HG02973 (cell line): ENCODE measurements at regions not wholly inside any gene's neighbourhood (a gene's known extent, or its start where the extent isn't known, plus 50 kb on each side); places are given as distances from the start of the nearest gene placed in this dataset.

Experiments
- ATAC-seq: cut with Tn5 transposase; IDR thresholded peaks from one replicate; pipeline ENCODE4 v1.9.1; 2021; ENCODE audit warnings: moderate library complexity; ENCODE audit not compliant: unreplicated experiment

GRCh38 chr10:90575125-90575524 lies 282.7 kb downstream of the HTR7 start:
- no peak for ATAC-seq

DNA sequence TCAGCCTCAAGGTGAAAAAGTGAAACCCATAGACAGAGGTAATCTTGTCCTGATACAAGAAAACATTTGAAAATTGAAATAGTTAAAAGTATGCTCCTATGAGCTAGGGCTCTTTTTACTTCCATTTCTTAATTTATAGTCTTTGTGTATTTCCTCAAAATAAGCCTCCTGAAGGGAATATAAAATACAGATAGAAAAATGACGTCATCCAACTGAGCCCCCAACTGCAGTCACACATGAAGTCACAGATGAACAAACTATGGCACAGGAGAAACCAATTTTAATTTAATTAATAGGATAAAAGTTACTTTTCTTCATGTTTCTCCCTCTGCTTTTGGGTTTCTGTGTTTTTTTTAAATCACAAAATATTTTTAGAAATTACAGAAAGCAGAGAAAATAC lies 280.3 kb downstream of the HTR7 start:
- no peak for ATAC-seq

GRCh38 chr10:90579602-90580242 lies 278.1 kb downstream of the HTR7 start:
- ATAC-seq: no peak

DNA sequence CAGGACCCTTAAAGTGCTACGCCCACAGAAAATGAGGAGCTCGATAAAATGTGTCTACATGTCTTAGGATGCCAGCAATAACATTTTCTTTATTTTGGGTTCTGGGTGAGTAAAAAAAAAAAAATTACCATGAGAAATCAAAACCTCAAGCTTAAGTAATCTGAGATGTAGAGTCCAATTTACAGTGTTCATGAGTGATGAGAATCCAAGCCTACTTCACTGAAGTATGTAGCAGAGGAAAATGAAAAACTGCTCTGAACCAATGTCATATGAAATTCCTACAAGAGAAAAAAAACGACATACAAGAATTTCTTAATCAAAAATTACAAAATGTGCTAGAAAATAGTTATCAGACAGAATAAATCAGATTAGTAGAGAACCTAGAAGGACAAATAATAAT lies 274.4 kb downstream of the HTR7 start:
- no peak for ATAC-seq

DNA sequence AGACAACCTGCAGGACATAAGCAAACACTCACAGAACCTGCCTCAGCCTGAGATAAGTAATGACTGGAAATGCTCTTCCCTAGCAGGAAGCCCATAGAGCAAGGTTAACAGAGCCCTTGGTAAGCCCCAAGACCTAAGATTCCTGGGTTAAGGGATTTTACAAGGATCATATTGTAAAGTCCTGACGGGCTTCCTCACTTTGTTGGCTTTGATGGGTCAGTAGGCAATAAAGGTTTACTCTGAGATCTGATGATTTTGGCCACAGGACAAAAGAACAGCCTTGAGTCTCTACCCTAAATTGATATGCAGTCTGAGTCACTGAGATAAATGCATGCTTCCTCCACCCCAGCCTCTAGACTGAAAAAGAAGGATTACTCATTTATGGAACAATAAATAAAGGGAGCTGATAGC lies 270.8 kb downstream of the HTR7 start:
- no peak for ATAC-seq

DNA sequence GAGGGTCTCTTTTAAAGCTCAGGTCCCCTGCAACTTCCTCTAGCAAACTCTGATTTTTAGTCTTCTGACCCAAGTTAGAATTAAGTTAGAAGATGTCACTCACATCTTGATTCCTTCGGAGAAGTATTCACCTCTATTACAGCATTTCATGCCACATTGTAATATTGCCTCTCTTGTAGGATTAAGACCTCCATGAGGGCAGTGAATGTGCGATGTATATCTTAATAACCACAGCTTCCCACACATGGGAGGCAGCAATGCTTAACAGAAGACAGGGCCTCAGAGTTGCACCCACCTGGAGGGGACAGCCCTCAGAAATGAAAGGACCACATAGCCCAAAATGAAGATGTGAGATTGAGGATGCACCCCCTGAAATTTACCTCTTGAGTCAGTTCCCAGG lies 270.3 kb downstream of the HTR7 start:
- no peak for ATAC-seq

DNA sequence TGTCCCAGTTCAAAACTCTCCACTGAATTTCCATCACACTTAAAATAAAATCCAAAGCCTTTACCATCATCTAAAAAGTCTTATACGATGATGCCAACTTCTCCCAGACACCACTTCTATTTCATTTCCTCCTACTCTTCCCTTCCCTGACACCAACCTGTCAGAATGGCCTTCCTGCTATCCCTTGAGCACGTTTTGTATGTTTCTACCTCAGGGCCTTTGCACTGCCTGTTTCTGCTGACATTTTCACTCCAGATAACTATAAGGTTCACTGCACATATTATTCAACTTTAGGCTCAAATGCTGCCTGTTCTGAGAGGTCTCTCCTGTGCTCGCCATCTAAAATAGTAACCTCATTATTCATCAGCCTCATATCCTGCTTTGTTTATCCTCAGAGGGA lies 269.6 kb downstream of the HTR7 start:
- no peak for ATAC-seq

DNA sequence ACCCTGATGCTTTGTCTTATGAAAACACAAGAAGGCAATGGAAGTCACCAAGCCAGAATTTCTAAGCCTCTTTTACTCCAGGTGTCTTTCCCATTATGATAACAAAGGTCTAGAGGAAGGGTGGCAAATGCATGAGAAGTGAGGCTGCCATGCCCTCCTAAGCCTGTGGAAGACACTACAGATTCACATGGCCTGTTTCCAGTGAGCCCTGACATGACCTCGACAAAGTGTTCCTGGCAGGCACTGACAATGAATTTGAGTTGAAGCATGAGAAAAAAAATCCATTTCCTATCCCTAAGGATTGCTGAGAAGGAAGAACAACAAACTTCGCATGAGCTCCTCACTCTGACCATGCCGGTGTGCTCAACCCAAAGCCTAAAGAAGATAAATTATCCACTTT lies 268.0 kb downstream of the HTR7 start:
- no peak for ATAC-seq

DNA sequence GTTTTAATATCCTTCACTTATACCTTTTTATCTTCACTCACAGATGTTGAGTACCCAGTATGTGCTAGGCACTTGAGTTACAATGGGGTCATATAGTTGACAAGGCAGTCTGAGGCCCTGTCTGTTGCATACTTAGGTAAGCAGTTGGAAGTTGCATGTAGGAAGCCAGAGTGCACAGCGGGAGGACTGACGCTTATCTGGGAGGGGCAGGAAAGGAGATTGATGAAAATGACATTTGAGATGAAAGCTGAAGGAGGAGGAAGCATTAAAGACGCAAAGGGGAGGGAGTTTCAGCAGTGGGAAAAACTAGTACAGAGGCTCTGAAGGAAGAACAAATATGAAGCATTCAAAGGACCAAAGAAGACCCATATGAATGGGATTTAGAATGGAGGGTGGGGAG lies 266.2 kb downstream of the HTR7 start:
- ATAC-seq: no peak

- ATAC-seq: peak; percentile 70
Measured at GRCh38 chr10:90592638-90593302, 265.1 kb downstream of the HTR7 start.

GRCh38 chr10:90598513-90598912 lies 259.3 kb downstream of the HTR7 start:
- ATAC-seq: no peak

GRCh38 chr10:90602862-90603610 lies 254.8 kb downstream of the HTR7 start:
- no peak for ATAC-seq

DNA sequence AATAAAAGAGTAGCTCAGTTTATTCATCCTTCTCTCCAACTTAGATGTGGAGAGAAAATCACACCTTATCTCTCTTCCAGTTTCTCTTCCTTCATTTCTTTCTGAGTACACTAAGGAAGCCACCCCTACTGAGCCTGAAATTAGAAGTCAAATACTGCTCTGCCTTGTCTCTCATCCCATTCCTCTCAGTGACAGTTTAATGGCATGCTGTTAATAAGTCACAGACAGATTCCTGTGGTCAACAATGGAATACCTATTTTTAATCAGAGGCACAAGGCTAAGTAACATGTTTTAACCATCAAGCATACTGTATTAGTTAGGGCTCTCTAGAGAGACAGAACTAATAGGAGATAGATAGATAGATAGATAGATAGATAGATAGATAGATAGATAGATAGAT lies 253.2 kb downstream of the HTR7 start:
- ATAC-seq: no peak

DNA sequence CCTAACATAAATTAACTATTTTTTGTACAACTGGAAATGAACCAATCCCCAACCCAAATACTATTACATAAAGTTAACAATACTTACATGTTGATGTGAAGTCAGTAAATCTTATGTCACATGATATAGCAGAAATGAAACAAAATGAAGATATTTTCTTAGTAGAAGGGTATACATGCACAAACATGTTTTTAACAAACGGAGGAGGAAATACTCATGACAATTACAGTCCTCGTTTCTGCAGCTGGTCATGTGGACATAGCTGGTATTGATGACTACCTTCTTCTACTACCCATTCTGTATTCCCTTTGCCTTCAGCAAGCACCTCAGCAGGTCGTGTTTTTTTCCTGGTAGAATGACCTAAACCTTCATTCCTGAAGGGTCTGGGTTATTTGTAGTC lies 252.3 kb downstream of the HTR7 start:
- no peak for ATAC-seq

- ATAC-seq: no peak
Measured at GRCh38 chr10:90612276-90612675, 245.6 kb downstream of the HTR7 start.

DNA sequence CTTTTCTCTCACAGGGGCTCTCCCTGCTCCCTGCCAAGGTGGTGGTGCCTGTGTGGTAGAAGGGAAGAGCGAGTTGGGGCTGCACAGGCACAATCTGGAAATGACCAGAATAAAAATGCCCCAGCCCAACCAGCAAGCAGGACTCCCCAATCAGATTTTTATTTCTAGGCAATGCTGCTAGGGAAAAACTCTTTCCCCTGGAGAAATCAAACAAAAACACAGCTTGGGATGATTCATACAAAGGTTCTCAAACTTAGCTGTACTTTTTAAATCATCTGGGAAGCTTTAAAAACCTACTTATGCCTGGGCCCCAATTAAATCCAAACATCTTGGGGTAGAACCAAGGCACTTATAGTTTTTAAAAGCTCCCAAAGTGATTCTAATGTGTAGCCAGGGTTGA lies 243.2 kb downstream of the HTR7 start:
- ATAC-seq: no peak

DNA sequence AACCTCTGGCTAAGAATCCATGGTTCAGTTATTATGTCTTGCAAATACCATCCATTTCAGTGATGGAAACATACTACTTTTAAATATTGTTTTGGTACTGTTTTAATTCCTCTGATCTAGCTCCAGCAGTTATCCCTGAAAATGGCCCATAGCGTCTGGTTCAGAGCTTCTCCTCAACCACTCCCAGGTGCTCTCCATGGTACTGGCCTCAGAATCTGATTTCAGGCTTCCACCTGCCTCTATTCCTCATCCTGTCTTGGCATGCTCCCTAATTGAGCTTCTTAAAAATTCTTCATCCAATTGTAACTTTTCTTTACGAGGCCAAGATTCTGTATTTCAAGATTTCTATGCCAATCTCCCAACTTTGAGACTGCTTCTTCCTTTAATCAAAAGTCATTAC lies 236.3 kb downstream of the HTR7 start:
- ATAC-seq: no peak

GRCh38 chr10:90635111-90635765 lies 222.6 kb downstream of the HTR7 start:
- ATAC-seq: no peak

DNA sequence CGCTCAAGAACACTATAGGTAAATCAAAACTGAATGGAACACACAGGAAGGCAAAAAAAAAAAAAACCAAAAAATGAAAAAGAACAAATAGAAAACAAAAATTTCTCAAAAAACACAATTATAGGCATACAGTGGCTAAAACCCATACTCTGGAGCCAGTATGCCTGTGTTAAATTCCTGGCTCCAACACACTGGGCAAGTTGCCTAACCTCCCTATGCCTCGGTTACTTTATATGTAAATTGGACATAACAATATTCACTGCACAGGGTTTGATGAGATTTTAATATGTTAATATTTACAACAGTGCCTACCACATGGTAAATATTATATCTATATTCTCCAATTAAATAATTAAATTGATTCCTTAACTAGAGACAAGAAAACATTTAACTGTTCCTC lies 217.1 kb downstream of the HTR7 start:
- ATAC-seq: no peak

GRCh38 chr10:90641731-90642130 lies 216.1 kb downstream of the HTR7 start:
- ATAC-seq: no peak

- ATAC-seq: no peak
Measured at GRCh38 chr10:90642136-90642535, 215.7 kb downstream of the HTR7 start.

- no peak for ATAC-seq
Measured at GRCh38 chr10:90642650-90643049, 215.2 kb downstream of the HTR7 start.
